ENCODE measurements at regions not wholly inside any gene's neighbourhood (a gene's known extent, or its start where the extent isn't known, plus 50 kb on each side); places are given as distances from the start of the nearest gene placed in this dataset.

DNA sequence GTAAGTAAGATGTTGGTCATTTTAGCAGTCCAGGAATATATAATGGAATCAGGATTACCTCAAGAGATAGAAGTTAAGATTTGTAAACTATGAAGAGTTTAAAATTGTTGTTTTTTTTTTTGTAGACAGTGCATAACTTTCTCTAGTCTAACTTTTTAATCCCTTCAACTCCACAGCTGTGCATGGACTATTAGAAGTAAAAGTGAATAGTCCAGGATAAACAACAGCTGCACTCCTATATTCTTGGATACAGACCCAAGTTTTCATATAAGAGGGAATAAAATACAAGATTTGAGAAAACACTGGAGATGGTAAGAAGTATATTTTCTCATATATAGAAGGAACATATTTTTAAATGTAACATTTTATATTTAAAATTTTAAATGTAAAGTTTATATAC is 1509.9 kb downstream of the SLITRK5 start:
- TF ChIP-seq, protein P1, sequence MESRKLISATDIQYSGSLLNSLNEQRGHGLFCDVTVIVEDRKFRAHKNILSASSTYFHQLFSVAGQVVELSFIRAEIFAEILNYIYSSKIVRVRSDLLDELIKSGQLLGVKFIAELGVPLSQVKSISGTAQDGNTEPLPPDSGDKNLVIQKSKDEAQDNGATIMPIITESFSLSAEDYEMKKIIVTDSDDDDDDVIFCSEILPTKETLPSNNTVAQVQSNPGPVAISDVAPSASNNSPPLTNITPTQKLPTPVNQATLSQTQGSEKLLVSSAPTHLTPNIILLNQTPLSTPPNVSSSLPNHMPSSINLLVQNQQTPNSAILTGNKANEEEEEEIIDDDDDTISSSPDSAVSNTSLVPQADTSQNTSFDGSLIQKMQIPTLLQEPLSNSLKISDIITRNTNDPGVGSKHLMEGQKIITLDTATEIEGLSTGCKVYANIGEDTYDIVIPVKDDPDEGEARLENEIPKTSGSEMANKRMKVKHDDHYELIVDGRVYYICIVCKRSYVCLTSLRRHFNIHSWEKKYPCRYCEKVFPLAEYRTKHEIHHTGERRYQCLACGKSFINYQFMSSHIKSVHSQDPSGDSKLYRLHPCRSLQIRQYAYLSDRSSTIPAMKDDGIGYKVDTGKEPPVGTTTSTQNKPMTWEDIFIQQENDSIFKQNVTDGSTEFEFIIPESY (IDR thresholded peaks at IDR 0.05; ENCODE audit: extremely low read depth, insufficient replicate concordance, low read length): no peak
- TF ChIP-seq, protein P2, sequence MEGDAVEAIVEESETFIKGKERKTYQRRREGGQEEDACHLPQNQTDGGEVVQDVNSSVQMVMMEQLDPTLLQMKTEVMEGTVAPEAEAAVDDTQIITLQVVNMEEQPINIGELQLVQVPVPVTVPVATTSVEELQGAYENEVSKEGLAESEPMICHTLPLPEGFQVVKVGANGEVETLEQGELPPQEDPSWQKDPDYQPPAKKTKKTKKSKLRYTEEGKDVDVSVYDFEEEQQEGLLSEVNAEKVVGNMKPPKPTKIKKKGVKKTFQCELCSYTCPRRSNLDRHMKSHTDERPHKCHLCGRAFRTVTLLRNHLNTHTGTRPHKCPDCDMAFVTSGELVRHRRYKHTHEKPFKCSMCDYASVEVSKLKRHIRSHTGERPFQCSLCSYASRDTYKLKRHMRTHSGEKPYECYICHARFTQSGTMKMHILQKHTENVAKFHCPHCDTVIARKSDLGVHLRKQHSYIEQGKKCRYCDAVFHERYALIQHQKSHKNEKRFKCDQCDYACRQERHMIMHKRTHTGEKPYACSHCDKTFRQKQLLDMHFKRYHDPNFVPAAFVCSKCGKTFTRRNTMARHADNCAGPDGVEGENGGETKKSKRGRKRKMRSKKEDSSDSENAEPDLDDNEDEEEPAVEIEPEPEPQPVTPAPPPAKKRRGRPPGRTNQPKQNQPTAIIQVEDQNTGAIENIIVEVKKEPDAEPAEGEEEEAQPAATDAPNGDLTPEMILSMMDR (IDR thresholded peaks at IDR 0.05 in 2 of 3, conservative IDR thresholded peaks at IDR 0.05 in 1 of 3; ENCODE audit: borderline replicate concordance in 1 of 3, insufficient read depth in 1 of 3, low read depth in 2 of 3, low read length in 2 of 3): no peak
- TF ChIP-seq SP1 (IDR thresholded peaks at IDR 0.05; ENCODE audit: low read depth) (no peak), ZNF274 (IDR thresholded peaks at IDR 0.05; ENCODE audit: low read depth, low read length) (no peak), POLR2A (IDR thresholded peaks at IDR 0.05; ENCODE audit: borderline replicate concordance, extremely low read depth, insufficient read depth, insufficient read length) (no peak), POLR2AphosphoS5 (IDR thresholded peaks at IDR 0.05; ENCODE audit: low read depth, low read length) (no peak)
- TF ChIP-seq, protein P3, sequence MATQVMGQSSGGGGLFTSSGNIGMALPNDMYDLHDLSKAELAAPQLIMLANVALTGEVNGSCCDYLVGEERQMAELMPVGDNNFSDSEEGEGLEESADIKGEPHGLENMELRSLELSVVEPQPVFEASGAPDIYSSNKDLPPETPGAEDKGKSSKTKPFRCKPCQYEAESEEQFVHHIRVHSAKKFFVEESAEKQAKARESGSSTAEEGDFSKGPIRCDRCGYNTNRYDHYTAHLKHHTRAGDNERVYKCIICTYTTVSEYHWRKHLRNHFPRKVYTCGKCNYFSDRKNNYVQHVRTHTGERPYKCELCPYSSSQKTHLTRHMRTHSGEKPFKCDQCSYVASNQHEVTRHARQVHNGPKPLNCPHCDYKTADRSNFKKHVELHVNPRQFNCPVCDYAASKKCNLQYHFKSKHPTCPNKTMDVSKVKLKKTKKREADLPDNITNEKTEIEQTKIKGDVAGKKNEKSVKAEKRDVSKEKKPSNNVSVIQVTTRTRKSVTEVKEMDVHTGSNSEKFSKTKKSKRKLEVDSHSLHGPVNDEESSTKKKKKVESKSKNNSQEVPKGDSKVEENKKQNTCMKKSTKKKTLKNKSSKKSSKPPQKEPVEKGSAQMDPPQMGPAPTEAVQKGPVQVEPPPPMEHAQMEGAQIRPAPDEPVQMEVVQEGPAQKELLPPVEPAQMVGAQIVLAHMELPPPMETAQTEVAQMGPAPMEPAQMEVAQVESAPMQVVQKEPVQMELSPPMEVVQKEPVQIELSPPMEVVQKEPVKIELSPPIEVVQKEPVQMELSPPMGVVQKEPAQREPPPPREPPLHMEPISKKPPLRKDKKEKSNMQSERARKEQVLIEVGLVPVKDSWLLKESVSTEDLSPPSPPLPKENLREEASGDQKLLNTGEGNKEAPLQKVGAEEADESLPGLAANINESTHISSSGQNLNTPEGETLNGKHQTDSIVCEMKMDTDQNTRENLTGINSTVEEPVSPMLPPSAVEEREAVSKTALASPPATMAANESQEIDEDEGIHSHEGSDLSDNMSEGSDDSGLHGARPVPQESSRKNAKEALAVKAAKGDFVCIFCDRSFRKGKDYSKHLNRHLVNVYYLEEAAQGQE (IDR thresholded peaks at IDR 0.05; ENCODE audit: low read depth): no peak
- TF ChIP-seq, protein P4, sequence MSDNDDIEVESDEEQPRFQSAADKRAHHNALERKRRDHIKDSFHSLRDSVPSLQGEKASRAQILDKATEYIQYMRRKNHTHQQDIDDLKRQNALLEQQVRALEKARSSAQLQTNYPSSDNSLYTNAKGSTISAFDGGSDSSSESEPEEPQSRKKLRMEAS (IDR thresholded peaks at IDR 0.05): no peak

All from HCT116 (cell line).